AG04449 (cell line): ENCODE measurements at regions not wholly inside any gene's neighbourhood (a gene's known extent, or its start where the extent isn't known, plus 50 kb on each side); places are given as distances from the start of the nearest gene placed in this dataset.
"Not testable (repeated sequence)": the region's sequence is repeated elsewhere in the genome, so short reads cannot be mapped to it uniquely, and the experiment has no call there.

ENCODE experiments used
- CTCF ChIA-PET: fragments of 350-600 bp; formaldehyde crosslinking; extraction: SDS; loops from one replicate; lab custom pipeline; 2021; ENCODE audit warnings: antibody characterized with exemption; lab: Yijun Ruan, JAX
- POLR2A ChIA-PET: fragments of 400-600, 350-600 bp; formaldehyde crosslinking; extraction: SDS; loops from one replicate; lab custom pipeline; 2020; ENCODE audit warnings: antibody characterized with exemption, inconsistent platforms; lab: Yijun Ruan, JAX
- DNase-seq: peaks from one replicate; pipeline ENCODE4 v3.0.0-alpha.2; 2010; ENCODE audit warnings: low read depth, low spot score
- H3K4me3 ChIP-seq: 2 replicates; pipeline ENCODE4 v1.5.1; 2011; ENCODE audit warnings: low read depth, mild to moderate bottlenecking, control low read depth, low read length
- CTCF ChIP-seq: IDR thresholded peaks from one replicate; pipeline ENCODE4 v1.5.1; 2011; ENCODE audit warnings: mild to moderate bottlenecking, moderate library complexity, low read length, control low read depth, inconsistent platforms; ENCODE audit not compliant: insufficient read depth; ENCODE audit errors: missing control alignments

- ChIA-PET CTCF (interaction anchor here (1.0 to 3.2 kb wide), 5 partner anchors 120 to 388 kb away, joined by 3 to 30 read pairs (median 14); no protein-coding TSS in a partner anchor), POLR2A (no interaction called here)
- no peak for DNase-seq
- TF ChIP-seq CTCF: no peak
- no peak overlapping the region for H3K4me3 ChIP-seq
These were observed 273.6 kb downstream of the CCDC74A start for GRCh38 chr2:131801210-131801744.

DNA sequence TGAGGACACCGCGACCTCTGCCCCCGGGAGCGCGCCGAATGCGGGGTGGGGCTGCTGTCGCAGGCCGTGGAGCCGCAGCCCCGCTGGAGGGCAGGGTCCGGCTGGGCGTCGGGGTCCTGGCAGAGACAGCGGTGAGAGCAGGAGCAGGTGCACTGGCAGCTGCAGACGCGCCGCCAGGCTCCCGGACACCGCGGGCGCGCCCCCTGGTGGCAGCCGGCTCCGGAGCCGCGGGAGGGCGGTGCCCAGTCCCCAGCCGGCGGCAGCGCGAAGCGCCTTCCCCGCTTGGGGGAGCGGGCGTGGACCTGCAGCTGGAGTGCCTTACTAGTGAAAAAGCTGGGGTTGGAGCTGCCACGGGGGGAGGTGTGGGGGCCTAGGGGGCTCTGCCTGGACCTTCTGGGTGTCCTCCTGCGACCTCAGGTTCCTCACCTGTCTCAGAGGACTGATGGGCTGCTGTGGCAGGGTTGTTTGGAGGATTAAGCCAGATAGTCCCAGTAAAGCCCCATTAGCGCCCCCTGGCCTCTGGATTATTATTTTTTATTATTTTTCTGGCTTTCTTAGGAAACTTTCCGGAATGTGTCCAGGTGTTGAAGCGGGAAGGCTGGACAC is 274.2 kb downstream of the CCDC74A start:
- DNase-seq, POLR2A ChIA-PET: not testable (repeated sequence)
- peak; percentile 56 for TF ChIP-seq CTCF
- H3K4me3 ChIP-seq: peak overlapping the region; percentile 53
- CTCF ChIA-PET: interaction anchor here (0.7 to 3.2 kb wide), 8 partner anchors 111 to 418 kb away, joined by 3 to 30 read pairs (median 3); no protein-coding TSS in a partner anchor

DNA sequence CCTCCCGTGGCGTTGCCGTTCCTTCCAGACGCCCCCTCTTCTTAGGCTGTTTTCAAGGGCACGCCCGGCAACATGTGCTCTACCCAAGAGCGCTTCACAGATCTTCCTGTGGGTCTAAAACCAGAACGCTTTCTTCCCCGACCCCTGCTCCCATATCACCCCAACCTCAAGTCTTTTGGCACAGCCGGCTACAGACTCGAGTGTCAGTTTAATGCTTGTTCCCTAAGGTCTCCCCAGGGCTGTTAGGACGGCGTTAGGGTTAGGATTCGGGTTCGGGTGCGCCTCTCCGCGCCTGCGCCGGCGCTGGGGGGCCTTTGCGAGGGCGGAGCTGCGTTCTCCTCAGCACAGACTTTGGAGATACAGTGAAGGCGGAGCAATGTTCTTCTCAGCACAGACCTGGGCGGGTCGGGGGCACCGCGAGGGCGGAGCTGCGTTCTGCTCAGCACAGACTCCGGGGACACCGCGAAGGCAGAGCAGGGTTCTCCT is 274.7 kb downstream of the CCDC74A start:
- CTCF ChIA-PET: interaction anchor here (0.7 to 3.2 kb wide), 8 partner anchors 111 to 419 kb away, joined by 3 to 30 read pairs (median 3); no protein-coding TSS in a partner anchor
- POLR2A ChIA-PET, DNase-seq: not testable (repeated sequence)
- peak overlapping the region; percentile 53 for H3K4me3 ChIP-seq

- DNase-seq, POLR2A ChIA-PET, H3K4me3 ChIP-seq: not testable (repeated sequence)
- CTCF ChIA-PET: interaction anchor here (1.8 to 3.2 kb wide), 3 partner anchors 112 to 129 kb away, joined by 3 to 30 read pairs (median 19); no protein-coding TSS in a partner anchor
These were observed 275.5 kb downstream of the CCDC74A start for GRCh38 chr2:131803237-131803636.

DNA sequence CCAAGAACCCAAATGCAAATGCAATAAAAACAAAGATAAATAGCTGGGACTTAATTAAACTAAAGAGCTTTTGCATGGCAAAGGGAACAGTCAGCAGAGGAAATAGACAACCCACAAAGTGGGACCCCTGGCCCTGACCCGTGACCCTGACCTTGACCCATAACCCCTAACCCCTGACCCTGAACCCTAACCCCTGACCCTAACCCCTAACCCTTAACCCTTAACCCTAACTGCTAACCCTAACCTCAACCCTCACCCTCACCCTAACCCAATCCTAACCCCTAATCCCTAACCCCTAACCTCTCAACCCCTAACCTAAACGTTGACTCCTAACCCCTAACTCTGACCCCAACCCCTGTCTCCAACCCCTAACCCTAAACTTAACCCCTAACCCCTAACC is 284.9 kb downstream of the CCDC74A start:
- POLR2A ChIA-PET, DNase-seq, H3K4me3 ChIP-seq, CTCF ChIA-PET: not testable (repeated sequence)

DNA sequence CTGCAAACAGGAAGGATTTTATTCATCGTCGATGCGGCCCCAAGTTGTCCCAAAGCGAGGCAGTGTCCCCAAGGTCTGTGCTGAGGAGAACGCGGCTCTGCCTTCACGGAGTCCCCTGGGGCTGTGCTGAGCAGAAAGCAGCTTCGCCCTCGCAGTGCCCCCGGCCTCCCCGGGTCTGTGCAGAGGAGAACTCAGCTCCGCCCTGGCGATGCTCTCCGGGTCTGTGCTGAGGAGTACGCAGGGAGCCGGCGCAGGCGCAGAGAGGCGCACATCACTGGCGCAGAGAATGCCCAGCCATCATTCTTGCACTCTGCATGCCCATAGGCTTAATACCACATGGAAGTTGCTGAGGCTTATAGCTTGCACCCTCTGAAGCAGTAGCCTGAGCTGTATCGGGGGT is 285.7 kb downstream of the CCDC74A start:
- H3K4me3 ChIP-seq, DNase-seq, POLR2A ChIA-PET, CTCF ChIA-PET: not testable (repeated sequence)

- H3K4me3 ChIP-seq, CTCF ChIA-PET, POLR2A ChIA-PET, DNase-seq: not testable (repeated sequence)
These were observed 290.7 kb downstream of the CCDC74A start for GRCh38 chr2:131818267-131818973.

GRCh38 chr2:131822237-131822721 is 294.6 kb downstream of the CCDC74A start:
- CTCF ChIA-PET, POLR2A ChIA-PET, H3K4me3 ChIP-seq, DNase-seq: not testable (repeated sequence)

GRCh38 chr2:131823058-131823457 is 295.4 kb downstream of the CCDC74A start:
- H3K4me3 ChIP-seq, POLR2A ChIA-PET, CTCF ChIA-PET, DNase-seq: not testable (repeated sequence)

- DNase-seq, CTCF ChIA-PET, POLR2A ChIA-PET, H3K4me3 ChIP-seq: not testable (repeated sequence)
These were observed 297.3 kb downstream of the CCDC74A start for GRCh38 chr2:131824986-131825385.
